HG03064 (cell line): ENCODE measurements at regions not wholly inside any gene's neighbourhood (a gene's known extent, or its start where the extent isn't known, plus 50 kb on each side); places are given as distances from the start of the nearest gene placed in this dataset.

Source experiments
- ATAC-seq: cut with Tn5 transposase; IDR thresholded peaks from one replicate; pipeline ENCODE4 v1.9.1; 2021; ENCODE audit warnings: low read depth; ENCODE audit not compliant: unreplicated experiment

GRCh38 chr3:177552051-177552450 lies 354.8 kb upstream of the TBL1XR1 start:
- ATAC-seq: no peak

DNA sequence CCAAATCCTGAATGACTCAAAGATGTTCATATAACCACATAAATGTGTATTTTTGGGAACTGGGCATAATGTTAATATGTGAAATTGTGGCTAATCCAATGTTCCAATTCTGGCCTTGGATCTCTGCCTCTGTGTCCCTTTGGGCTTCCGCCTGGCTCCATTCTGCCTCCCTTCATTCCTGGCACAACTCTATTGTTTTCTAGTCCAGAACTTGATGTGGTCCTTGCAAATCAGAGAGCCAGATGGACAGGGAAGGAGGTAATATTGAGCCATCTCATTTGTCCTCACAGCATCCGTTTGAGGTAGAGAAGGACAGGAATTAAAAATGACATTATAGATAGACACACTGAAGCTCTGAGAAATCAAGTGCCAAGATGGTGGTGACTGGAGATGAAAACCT lies 355.7 kb upstream of the TBL1XR1 start:
- no peak for ATAC-seq

DNA sequence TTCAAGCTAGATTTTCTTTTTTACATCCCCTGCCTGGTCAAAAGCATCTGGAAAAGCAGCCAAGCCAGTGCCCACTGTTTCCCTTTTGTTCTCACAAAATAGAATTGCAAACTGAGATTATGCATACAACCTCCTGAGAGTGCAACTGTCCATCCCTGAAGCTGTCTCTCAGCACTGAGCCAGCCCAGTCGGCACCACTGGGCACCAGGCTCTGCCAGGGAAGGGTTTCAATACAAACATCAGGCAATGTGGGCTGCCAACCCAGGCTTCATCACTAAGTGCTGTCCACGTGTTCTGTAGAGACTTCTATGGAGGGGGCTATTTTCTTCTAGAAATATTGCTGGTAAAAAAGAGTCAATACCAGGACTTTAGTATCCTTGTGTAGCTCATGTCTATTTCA lies 356.3 kb upstream of the TBL1XR1 start:
- no peak for ATAC-seq

- ATAC-seq: no peak
These were observed 357.8 kb upstream of the TBL1XR1 start for GRCh38 chr3:177554895-177555759.

- no peak for ATAC-seq
These were observed 360.3 kb upstream of the TBL1XR1 start for GRCh38 chr3:177557548-177557947.

DNA sequence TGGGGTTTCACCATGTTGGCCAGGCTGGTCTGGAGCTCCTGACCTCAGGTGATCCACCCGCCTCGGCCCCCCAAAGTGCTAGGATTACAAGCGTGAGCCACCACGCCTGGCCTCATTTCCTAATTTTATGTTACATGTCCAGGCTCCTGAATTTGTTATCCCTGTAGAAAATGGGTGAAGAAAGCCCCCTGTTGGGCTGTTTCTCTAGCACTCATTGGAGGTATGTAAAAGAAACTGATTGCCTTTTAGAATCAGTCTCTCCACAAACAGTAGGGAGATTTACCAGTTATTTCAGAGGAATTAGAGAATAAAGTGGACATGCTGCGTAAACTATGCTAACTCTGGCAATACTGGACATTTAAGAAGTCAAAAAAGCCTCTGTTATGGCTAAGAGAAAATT lies 364.1 kb upstream of the TBL1XR1 start:
- ATAC-seq: no peak

GRCh38 chr3:177561769-177562392 lies 364.6 kb upstream of the TBL1XR1 start:
- no peak for ATAC-seq

DNA sequence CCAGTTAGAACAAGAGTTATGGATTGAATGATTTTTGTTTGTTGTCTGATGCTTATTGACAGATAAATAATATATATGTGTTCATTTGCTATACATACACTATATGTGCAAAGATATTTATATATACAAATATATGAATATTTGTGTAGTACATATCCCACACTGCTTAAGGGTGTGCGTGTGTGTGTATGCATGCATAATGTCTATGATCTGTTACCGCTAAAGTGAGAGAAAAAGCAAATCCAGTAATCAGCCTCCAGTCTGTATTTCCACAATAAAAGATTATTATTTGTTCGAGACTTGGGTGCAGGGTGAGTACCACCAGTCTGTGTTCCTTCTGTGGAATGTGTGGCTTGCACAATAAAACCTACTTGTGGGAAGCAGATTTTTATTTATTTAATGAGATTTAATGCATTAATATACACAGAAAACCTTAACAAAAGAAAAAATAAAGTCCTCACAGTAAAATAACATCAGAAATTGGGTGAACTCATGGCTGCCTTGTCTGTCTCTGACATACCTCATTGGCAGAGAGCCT lies 366.0 kb upstream of the TBL1XR1 start:
- ATAC-seq: no peak

DNA sequence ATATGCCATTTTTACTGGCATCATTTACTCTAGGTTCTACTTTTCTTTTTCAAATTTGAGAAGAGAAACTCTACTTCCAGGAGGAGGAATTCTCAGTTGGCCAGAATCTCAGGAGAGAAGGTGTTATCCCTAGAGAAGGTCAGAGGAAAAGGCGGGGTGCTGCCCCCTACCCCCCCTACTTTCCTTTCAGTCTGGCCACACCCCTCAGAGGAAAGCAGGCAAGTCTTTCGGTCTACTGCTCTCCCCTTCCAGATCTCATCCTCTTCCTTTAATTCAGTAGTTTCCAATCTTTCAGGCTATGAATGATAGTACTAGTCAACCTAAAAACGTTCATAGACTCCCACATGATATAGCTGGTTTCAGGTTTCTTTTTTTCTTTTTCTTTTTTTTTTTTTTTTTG lies 366.5 kb upstream of the TBL1XR1 start:
- ATAC-seq: no peak

DNA sequence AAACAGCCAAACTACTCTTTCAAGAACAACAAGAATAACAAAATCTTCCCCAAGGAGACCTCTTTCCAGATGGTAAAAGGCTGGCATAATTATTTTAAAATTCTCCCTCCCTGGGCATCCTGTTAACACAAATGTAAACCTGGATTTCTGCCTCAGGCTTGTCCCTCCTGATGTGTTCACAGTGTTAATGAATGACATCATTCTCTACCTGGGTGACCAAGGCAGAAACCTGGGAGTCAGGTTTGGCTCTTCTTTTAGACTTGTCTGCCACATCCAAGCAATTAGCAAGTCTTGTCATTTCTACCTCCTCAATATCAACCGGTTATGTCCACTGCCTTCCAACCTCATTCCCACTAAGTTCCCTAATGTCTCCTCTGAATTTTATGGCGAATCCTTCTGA lies 368.7 kb upstream of the TBL1XR1 start:
- ATAC-seq: no peak

DNA sequence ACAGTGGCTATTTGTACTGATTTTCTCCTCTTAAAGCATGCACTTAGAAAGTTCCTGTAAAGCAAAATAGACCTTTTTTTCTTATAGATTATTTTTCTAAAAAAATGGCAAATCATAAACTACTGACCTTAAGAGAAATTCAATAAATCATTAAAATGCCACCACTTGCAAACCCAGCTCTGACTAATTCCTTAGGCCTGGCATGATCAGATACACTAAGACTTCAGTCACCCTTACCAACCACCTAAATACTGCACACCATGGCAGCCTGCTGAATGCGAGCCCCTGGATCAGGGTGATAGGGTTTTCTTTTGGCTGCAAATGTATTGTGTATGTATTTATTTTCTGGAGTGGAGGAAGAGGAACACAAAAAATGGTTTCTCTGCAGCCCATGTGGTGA lies 370.6 kb upstream of the TBL1XR1 start:
- ATAC-seq: no peak

DNA sequence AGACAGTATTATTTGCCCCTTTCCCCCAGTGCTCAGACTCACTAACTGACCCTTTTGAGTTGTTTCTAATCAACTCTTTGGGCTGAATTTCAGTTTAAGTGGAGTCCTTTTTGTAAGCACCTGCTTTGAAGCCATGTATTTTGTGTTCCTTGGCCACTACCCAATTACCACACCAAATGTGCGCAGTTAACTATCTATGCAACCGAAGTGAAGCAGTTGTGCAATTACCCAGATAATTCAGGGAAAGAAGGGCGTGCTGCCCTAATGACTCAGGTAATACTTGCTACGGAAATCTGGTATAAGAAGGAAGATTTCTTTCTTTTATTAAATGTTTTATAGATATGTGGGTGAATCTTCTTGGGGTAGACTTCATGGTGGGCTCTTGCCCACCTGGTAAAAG lies 371.9 kb upstream of the TBL1XR1 start:
- ATAC-seq: no peak

DNA sequence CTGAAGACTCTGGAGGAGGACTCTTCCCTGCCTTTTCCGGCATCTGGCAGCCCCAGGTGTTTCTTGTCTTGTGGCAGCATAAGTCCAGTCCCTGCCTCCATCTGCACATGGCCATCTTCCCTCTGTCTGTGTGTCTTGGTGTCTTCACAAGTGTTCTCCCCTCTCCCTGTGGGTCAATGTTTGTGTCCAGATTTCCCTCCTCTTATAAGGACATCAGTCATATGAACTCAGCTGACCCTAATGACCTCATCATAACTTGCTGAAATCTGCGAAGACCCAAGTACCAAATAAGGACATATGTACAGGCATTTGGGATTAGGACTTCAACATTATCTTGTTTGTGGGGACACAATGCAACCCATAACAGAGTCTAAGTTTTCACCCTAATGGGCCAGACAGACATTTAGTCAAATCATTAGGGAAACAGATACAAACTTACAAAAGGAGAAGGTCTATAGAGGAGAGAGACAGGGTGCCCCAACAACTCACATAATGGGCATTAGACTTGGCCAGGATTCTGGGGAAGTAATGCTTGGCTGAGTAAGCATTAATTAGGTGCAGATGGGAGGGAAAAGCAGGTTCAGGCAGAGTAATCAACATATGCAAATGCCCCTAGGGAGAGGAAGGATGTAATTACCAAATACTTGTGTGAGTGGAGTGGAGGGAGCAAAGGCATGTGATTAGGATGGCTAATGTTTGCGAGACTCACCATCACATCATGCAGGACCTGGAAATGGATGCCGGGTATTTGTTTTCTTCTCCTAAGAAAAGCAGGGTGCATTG lies 372.8 kb upstream of the TBL1XR1 start:
- ATAC-seq: no peak

GRCh38 chr3:177571271-177571943 lies 374.1 kb upstream of the TBL1XR1 start:
- no peak for ATAC-seq

GRCh38 chr3:177571944-177572315 lies 374.6 kb upstream of the TBL1XR1 start:
- no peak for ATAC-seq

DNA sequence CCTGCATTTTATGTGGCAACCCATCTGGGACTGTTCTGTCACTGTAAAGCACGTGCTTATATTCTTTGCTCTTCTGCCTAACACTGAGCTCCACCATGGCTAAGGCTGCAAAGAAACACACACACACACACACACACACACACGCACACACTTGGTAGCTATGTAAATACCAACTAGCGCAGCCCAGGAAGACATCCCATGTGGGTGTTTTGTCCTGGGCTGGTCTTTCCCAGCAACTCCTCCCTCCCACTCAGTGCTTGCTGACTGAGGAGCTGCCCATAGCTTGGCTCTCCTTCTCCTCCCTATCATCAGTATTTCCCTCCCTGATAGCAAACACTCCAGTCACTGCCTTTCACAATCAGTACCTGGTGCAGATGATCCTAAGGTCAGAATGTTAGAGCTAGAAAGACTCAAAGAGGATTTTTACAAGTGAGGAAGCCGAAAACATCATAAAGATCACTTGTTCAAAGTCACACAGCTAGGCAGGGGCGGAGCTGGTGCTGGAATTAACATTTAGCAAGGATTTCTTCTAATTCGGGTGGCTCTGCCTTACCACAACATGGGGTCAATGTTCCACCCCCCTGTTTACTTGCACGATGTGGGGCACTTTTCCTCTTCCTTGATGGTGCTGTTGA lies 377.1 kb upstream of the TBL1XR1 start:
- ATAC-seq: no peak

- ATAC-seq: no peak
These were observed 379.5 kb upstream of the TBL1XR1 start for GRCh38 chr3:177576746-177577145.

GRCh38 chr3:177578488-177578887 lies 381.2 kb upstream of the TBL1XR1 start:
- ATAC-seq: no peak

DNA sequence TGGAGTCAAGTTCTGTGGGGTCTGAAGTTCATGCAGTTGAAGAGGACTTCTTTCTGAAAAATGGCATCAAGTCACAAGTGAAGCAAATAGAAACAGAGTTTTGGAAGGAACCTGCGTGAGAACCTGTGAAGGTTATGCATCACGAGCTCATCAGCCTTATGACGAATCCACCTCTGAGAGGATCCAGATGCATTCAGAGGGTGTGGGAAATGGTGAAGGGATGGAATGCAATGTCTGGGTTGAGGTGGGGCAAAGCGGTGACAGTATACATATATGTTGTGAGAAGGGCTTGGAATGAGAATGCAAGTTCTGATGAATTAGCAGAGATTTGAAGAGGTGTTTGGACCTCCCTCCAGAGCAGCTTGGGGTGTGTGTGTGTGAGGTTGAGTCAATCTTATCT lies 382.1 kb upstream of the TBL1XR1 start:
- ATAC-seq: no peak

- ATAC-seq: no peak
These were observed 383.2 kb upstream of the TBL1XR1 start for GRCh38 chr3:177580437-177580836.
